Transverse colon (tissue), 4 donors: ENCODE measurements at regions not wholly inside any gene's neighbourhood (a gene's known extent, or its start where the extent isn't known, plus 50 kb on each side); places are given as distances from the start of the nearest gene placed in this dataset.

Experiments used
- DNase-seq: peaks from one replicate; pipeline ENCODE4 v3.0.0-alpha.2; 2019
- H3K27ac ChIP-seq, 4 donors: fragments of 200-600 bp; sonication (generic); 2 replicates each; pipeline ENCODE4 v1.5.1; 2016 to 2018; ENCODE audit warnings: inconsistent platforms in 4 of 4
- H3K27me3 ChIP-seq: fragments of 200-600 bp; sonication (generic); 2 replicates; pipeline ENCODE4 v1.5.1; 2017; ENCODE audit warnings: inconsistent platforms
- H3K36me3 ChIP-seq, 4 donors: fragments of 200-600 bp; sonication (generic); 2 replicates each; pipeline ENCODE4 v1.5.1; 2017 to 2019; ENCODE audit warnings: inconsistent platforms in 4 of 4
- H3K4me1 ChIP-seq, 4 donors: fragments of 200-600 bp; sonication (generic); 2 replicates each; pipeline ENCODE4 v1.5.1; 2017 to 2020; ENCODE audit warnings: inconsistent platforms in 4 of 4
- H3K4me3 ChIP-seq, 4 donors: fragments of 200-600 bp; sonication (generic); 1 replicate in 1 of 4; 2 replicates in 3 of 4; pipeline versions ENCODE4 v1.5.1 to v1.6.1; 2017 to 2019; ENCODE audit warnings: inconsistent platforms in 4 of 4
- H3K9me3 ChIP-seq, 2 donors: fragments of 200-600 bp; sonication (generic); 2 replicates each; pipeline ENCODE4 v1.5.1; 2017 to 2019; ENCODE audit warnings: inconsistent platforms in 2 of 2
- CTCF ChIP-seq, 5 experiments: fragments of 200-600 bp in 3 of 5; fragments of 450-650 bp in 2 of 5; sonication (generic) in 3 of 5; IDR thresholded peaks; 1 replicate in 2 of 5; 2 replicates in 3 of 5; pipeline ENCODE4 v1.5.1; 2016 to 2017; ENCODE audit warnings: antibody characterized with exemption in 5 of 5, inconsistent platforms in 3 of 5, mild to moderate bottlenecking in 2 of 5, moderate library complexity in 1 of 5
- EP300 ChIP-seq: sonication (generic); formaldehyde crosslinking; IDR thresholded peaks from one replicate; pipeline ENCODE4 v1.6.1; 2017; ENCODE audit warnings: antibody characterized with exemption, low read depth
- POLR2A ChIP-seq: fragments of 450-650 bp; IDR thresholded peaks from one replicate; pipeline ENCODE4 v1.6.1; 2016; ENCODE audit warnings: antibody characterized with exemption, mild to moderate bottlenecking, moderate library complexity
- POLR2AphosphoS5 ChIP-seq, 3 donors: sonication (generic); formaldehyde crosslinking; IDR thresholded peaks; one replicate each; pipeline ENCODE4 v1.6.1; 2016; ENCODE audit warnings: antibody characterized with exemption in 3 of 3
- WGBS, 2 donors: methylation state at CpG; one replicate each; pipeline ENCODE4 v1.1.5; 2018; ENCODE audit warnings: low coverage in 1 of 2; 5-methylcytosine and 5-hydroxymethylcytosine counted together
- in situ Hi-C, 4 donors: fragments of 200-750 bp; cut with MboI; loops; one replicate each; pipeline versions ENCODE4 v1.15.0 to v1.15.1; 2017; ENCODE audit warnings: low sequenced_read_pairs in 3 of 4, low pct_ligation_motif_present in 1 of 4, low pct_unique_long_range_greater_than_20kb in 1 of 4
- intact Hi-C: fragments of 100-400 bp; cut with DNase I; formaldehyde crosslinking; loops from one replicate; pipeline ENCODE4 v1.15.1; 2023; ENCODE audit warnings: low total_unique reads

GRCh38 chr14:76595266-76595665 is 166.0 kb upstream of the VASH1 start:
- DNase-seq: no peak
- Histone ChIP-seq H3K27me3 (no peaks in the 10 kb centered on the region), H3K4me1 (no peaks in the 10 kb centered on the region), H3K9me3 (no peaks in the 10 kb centered on the region), H3K27ac (no peak overlapping the region), H3K4me3 (no peak overlapping the region), H3K36me3 (no peaks in the 10 kb centered on the region)
- in situ Hi-C loops: no loop called here
- WGBS, 2 donors: 61 to 68% methylated on average over 3 to 5 of the region's 5 CpGs
- intact Hi-C loops: no loop called here
- no peak for TF ChIP-seq EP300
- no peak for TF ChIP-seq POLR2AphosphoS5 (IDR thresholded peaks at IDR 0.05)
- TF ChIP-seq CTCF (IDR thresholded peaks at IDR 0.05): no peak
- TF ChIP-seq POLR2A: no peak

GRCh38 chr14:76597387-76597786 is 163.9 kb upstream of the VASH1 start:
- peak; percentile 14 for DNase-seq
- 61 to 70% methylated on average over 3 of the region's 3 CpGs for WGBS, 2 donors
- intact Hi-C loops: no loop called here
- H3K4me3 ChIP-seq: no peak overlapping the region
- no peaks in the 10 kb centered on the region for H3K27me3 ChIP-seq
- no peaks in the 10 kb centered on the region for H3K4me1 ChIP-seq
- peak overlapping the region in 2 of 4 donors; percentile 36 to 45 for H3K27ac ChIP-seq
- no peaks in the 10 kb centered on the region for H3K36me3 ChIP-seq
- in situ Hi-C loops: no loop called here
- H3K9me3 ChIP-seq: no peaks in the 10 kb centered on the region
- TF ChIP-seq POLR2A (no peak), POLR2AphosphoS5 (IDR thresholded peaks at IDR 0.05) (peak in 2 of 3 donors; percentile 62 to 64)

GRCh38 chr14:76599141-76599540 is 162.1 kb upstream of the VASH1 start:
- no peaks in the 10 kb centered on the region for H3K4me1 ChIP-seq
- no peaks in the 10 kb centered on the region for H3K9me3 ChIP-seq
- no peak overlapping the region for H3K27ac ChIP-seq
- TF ChIP-seq EP300 (no peak), CTCF (IDR thresholded peaks at IDR 0.05) (no peak), POLR2AphosphoS5 (IDR thresholded peaks at IDR 0.05) (no peak), POLR2A (no peak)
- DNase-seq: no peak
- no peaks in the 10 kb centered on the region for H3K36me3 ChIP-seq
- in situ Hi-C loops (no loop called here), intact Hi-C loops (no loop called here)
- WGBS, 2 donors: 80 to 93% methylated on average over 3 to 4 of the region's 4 CpGs
- H3K27me3 ChIP-seq: no peaks in the 10 kb centered on the region
- no peak overlapping the region for H3K4me3 ChIP-seq

- WGBS, 2 donors: 36 to 66% methylated on average over 2 to 13 of the region's 13 CpGs
- TF ChIP-seq POLR2AphosphoS5 (IDR thresholded peaks at IDR 0.05) (no peak), POLR2A (no peak), CTCF (IDR thresholded peaks at IDR 0.05) (no peak), EP300 (no peak)
- no peaks in the 10 kb centered on the region for H3K27me3 ChIP-seq
- no peaks in the 10 kb centered on the region for H3K36me3 ChIP-seq
- no peak overlapping the region for H3K4me3 ChIP-seq
- no peak for DNase-seq
- in situ Hi-C loops: no loop called here
- H3K27ac ChIP-seq: no peak overlapping the region
- intact Hi-C loops: no loop called here
- H3K9me3 ChIP-seq: no peaks in the 10 kb centered on the region
- no peaks in the 10 kb centered on the region for H3K4me1 ChIP-seq
Measured at GRCh38 chr14:76599559-76600287, 161.5 kb upstream of the VASH1 start.

- intact Hi-C loops: no loop called here
- Histone ChIP-seq H3K27ac (no peak overlapping the region), H3K27me3 (no peaks in the 10 kb centered on the region), H3K9me3 (no peaks in the 10 kb centered on the region), H3K4me1 (no peaks in the 10 kb centered on the region), H3K4me3 (no peak overlapping the region), H3K36me3 (no peaks in the 10 kb centered on the region)
- 88% methylated on average over 7 of the region's 7 CpGs; no CpG with 5 or more reads in 1 of the 2 donors for WGBS, 2 donors
- no peak for DNase-seq
- no peak for TF ChIP-seq POLR2AphosphoS5 (IDR thresholded peaks at IDR 0.05)
- no peak for TF ChIP-seq EP300
- TF ChIP-seq POLR2A: no peak
- no peak for TF ChIP-seq CTCF (IDR thresholded peaks at IDR 0.05)
- in situ Hi-C loops: no loop called here
Measured at GRCh38 chr14:76603713-76604112, 157.6 kb upstream of the VASH1 start.
